DMS114 treated with DMSO at 0.1 percent for 48 hours (cell line): ENCODE measurements at regions not wholly inside any gene's neighbourhood (a gene's known extent, or its start where the extent isn't known, plus 50 kb on each side); places are given as distances from the start of the nearest gene placed in this dataset.
"Not testable (repeated sequence)": the region's sequence is repeated elsewhere in the genome, so short reads cannot be mapped to it uniquely, and the experiment has no call there.

Experiments used
- DNase-seq: peaks from one replicate; lab custom pipeline; 2025; ENCODE audit not compliant: unreplicated experiment; lab: John Stamatoyannopoulos, UW

- no peak for DNase-seq
Observed at GRCh38 chr3:69688400-69688799, 50.9 kb upstream of the MITF start.

DNA sequence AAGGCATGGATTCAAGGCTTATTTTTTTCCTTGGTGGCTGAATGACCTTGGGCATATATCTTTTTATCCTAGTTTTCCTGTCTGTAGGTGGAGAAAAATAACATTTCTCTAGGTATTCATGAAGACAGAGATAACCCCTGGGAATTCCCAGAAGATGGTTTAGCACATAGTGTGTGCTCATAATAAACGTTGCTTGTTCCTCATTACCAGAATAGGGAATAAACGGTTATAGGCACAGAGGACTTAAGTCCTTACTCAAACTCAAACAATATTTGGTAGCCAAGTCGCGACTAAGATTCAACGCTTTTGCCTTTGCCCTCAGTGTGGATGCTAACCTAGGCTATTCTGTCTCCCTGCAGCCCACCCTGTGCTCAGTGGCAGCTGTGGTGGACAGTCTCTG lies 51.6 kb upstream of the MITF start:
- DNase-seq = no peak

- DNase-seq = no peak
Observed at GRCh38 chr3:69686056-69686455, 53.2 kb upstream of the MITF start.

DNA sequence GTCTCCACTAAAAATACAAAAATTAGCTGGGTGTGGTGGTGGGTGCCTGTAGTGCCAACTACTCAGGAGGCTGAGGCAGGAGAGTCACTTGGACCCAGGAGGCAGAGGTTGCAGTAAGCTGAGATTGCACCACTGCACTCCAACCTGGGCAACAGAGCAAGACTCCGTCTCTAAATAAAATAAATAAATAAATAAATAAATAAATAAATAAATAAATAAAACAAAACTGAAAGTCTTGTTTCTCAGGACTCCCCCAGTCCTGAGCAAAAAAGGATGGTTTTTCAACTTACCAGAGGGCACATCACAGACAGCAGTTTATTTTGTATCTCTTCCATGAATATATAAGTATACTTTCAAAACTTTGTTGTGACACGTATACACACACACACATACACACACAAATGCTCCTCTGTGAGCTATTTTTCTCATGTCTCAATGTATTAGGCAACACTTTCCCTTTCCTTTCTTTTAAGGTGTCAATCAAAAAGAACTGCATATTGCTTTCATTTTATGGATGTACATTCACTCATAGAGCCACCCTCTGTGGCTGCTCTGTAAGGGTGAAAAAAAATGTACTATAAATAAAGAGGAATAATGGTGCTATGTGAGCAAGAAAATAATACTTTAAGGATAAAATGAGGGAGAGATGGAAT lies 54.8 kb upstream of the MITF start:
- no peak for DNase-seq

- DNase-seq = no peak
Observed at GRCh38 chr3:69683082-69683806, 56.0 kb upstream of the MITF start.

- DNase-seq = not testable (repeated sequence)
Observed at GRCh38 chr3:69677456-69677855, 61.8 kb upstream of the MITF start.

DNA sequence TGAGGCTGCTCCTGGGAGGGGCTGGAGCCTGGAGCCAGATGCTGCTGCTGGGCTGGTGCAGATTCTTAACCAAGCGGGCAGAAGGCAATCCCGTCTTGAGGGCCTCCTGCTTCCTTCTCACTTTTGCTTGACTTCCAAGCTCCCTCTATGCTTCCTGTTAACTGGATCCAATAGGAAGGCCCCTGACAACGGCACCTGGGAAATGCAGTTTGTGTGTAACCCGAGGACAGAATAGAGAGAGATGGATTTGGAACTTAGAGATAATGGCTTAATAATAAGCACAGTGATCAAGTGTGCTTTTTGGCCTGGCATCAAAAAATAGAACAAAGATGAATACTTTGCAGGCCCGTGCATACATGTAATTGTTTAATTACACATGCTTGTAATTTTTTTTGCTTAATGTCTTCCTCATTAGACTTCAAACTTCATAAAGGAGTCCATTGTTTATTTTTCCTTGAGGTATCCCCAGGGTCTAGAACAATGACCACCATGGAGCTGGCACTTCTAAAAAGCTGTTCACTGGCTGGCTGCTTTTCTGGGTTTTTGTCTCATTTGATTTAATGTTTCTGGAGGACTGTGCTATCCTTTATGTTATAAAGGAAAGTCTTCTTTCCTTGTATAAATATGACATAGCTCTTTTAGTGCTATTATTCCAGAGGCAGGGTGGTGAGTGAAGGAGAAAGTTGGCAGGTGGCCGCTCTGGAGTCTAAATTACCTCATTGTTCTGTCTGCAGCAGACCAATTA lies 63.3 kb upstream of the MITF start:
- DNase-seq = no peak

DNA sequence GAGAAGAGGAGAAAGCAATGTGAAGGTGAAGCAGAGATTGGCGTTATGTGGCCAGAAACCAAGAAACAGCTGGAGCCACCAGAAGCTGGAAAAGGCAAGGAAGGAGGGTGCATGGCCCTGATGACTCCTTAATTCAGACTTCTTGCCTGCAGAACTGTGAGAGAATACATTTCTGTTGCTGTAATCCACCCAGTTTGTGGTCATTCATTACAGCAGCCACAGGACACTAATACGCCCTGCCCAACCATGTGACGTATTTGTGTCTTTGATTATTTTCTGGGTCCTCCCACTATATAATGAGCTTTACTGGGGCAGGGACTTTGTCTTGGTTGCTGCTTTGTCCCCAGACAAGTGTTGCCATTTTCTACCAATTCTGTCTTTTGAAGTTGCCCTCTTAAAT lies 64.5 kb upstream of the MITF start:
- DNase-seq = no peak

- peak; percentile 30 for DNase-seq
Observed at GRCh38 chr3:69671082-69671952, 67.9 kb upstream of the MITF start.

DNA sequence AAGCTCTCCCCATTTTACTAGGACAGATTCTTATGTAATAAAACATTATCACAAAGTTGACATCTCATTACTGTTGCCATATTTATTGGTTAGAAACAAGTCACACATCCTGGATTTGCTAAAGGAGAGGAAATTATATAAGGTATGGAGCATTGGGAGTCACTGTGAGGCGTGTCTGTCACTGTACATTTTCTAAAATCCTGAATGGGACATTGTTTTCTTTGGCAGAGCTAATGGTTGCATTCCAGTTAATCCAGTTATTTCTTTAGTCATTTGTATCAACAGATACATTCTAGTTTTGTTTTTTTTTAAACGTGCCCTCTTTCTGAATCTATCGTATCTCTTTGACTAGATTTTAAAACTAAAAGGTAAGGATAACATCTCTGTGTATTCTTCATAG lies 70.2 kb upstream of the MITF start:
- DNase-seq = no peak

GRCh38 chr3:69665026-69665737 lies 74.1 kb upstream of the MITF start:
- DNase-seq = no peak

DNA sequence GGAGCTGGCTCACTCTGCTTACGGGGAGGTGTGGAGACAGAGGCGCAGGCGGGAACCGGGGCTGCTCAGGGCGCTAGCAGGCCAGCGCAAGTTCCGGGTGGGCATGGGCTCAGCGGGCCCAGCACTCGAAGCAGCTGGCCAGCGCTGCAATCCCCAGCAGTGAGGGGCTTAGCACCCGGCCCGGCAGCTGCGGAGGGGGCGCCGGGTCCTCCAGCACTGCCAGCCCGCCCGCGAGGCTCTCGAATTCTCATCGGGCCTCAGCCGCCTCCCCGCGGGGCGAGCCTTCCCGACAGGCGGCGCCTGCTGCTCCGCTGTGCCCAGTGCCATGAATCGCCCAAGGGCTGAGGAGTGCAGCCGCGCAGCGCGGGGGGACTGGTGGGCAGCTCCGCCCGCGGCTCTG lies 78.6 kb upstream of the MITF start:
- DNase-seq = no peak

DNA sequence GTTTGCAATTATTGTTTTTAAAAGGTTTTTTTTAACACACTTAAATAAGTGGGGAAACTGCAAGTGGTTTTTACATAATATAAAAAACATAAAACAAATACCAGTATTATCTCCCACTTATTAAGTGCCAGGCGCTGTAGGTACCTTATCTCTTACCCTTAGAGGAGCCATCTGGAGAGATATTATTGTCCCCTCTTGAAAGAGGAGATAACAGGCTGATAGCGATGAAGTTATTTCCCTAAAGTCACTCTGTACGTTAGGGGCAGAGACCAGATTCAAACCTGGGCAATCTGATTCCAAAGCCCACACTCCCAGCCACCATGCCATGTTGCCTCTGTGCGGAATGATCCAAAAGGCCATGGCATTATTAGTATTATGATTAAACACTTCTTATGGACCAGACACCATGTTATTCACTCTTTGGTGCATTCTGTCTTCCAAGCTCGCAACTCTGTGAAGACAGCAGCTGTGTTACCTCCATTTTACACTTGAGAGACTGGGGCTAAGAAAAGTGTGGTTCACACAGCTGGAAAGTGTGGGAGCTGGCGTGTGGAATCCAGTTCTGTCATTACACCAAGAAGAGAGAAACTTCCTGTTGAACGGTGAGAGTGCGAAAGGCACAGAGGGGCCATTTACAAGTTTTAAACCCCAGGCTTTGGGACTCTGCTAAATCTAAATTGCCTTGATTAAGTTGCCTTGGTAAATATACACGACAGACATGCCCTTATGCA lies 79.9 kb upstream of the MITF start:
- no peak for DNase-seq

DNA sequence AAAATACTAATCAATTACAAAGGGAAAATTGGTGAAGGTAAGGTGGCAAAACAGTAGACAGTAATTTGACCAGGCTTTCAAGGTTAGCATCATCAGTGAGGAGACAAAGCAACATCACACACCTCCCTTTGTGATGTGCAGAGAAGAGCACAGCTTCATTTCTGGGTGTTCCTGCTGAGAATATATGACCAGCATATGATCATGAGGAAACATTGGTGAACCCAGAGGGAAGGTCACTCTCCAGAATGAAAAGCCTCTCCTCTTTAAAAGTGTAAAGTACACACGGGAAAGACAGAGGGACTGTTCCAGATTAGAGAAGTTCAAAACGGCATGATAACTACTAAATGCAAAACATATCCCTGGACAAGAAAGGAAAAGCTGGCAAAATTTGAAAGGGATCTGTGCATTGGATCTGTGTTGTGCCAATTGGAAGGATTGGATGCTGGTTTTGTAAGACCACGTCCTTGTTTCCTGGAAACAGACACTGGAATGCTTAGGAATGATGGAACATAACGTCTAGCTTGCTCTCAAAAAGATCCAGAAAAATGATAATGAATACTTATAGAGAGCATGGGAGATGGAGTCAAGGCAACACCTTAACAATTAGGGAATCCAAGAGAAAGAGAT lies 80.6 kb upstream of the MITF start:
- no peak for DNase-seq

DNA sequence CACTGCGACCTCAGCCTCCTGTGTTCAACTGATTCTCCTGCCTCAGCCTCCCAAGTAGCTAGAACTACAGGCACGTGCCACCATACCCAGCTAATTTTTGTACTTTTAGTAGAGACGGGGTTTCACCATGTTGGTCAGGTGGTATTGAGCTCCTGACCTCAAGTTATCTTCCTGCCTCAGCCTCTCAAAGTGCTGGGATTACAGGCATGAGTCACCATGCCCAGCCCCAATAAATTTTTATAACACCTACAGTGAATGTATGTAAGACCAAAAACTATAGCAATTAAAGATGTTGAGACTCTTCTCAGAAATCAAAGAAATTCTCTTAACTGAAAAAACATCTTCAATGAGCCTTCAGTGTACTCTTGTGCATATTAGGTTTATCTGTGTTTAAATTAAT lies 82.2 kb upstream of the MITF start:
- not testable (repeated sequence) for DNase-seq

DNA sequence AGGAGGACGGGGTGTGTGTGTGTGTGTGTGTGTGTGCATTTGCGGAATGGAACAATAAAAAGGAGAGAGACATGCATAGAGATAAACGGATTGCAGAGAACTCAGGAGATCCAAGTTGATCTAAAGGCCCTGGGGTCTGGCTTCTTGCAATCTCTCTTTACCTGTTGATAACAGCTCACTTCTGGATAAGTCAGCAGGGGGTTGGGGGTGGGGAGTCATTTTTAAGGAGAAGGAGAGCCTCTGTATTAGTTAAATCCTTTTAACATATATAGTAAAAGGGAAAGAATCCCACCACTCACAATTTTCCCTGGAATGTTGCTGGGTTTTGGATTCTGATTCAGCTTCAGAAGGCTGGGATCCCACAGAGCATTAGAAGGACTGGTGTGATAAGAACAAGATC lies 87.5 kb upstream of the MITF start:
- no peak for DNase-seq

- DNase-seq = no peak
Observed at GRCh38 chr3:69650066-69650419, 89.2 kb upstream of the MITF start.

DNA sequence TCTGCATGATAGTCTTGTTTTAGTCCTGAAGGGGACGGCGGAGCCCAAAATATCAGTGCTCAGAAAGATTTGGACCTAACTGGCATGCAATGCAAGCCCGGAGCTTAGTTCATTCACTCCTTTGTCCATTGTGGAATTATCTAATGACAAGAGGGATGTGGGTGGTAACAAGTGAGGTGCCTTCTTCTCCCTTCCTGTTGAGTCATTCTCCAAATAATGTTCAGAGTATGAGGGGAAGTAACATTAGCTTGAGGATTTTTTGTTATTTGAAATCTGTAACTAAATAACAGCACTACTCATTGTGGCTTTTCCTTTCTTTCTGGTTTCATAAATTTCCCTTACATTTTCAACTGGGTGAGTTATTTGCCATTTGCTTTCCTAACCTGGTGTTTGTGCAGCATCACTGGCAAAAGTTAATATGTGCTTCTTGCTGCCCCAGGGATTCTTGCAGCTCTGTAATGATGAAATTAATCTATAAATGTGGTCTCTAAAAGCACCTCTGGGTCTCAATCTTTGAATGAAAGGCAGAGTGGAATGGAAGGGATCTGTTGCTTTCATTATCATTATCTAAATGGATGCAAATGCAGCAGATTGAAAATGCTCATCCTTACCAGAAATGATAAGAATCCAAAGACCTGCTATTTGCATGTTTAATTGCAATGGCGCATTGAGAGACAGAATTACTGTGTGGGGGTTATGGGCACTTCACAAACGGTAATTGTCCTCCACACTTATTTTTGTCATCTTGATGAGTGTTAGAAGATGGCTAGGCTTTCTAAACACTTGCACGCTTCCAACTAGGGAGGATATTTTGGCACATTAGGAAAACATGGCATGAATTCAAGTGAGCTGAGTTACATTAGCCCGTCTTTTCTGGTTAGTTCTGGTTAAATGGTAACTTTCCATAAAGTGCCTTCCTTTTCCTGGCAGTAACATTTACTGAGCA lies 89.9 kb upstream of the MITF start:
- no peak for DNase-seq
